ENCODE measurements at regions not wholly inside any gene's neighbourhood (a gene's known extent, or its start where the extent isn't known, plus 50 kb on each side); places are given as distances from the start of the nearest gene placed in this dataset.
A peak's percentile ranks its signal among the peaks of the same experiment; 100 is the strongest.

GRCh38 chr11:39374963-39375698 is 2084.3 kb downstream of the LRRC4C start:
- Histone ChIP-seq H4K20me1 (ENCODE audit: insufficient read depth, low read length) (no peaks in the 10 kb centered on the region), H2AFZ (ENCODE audit: low read depth, low read length) (no peak overlapping the region), H3K9me3 (ENCODE audit: insufficient read depth, low read depth, low read length) (no peaks in the 10 kb centered on the region), H3K36me3 (ENCODE audit: insufficient read depth, low read length) (no peaks in the 10 kb centered on the region), H3K4me2 (ENCODE audit: low read length) (no peak overlapping the region), H3K4me3 (ENCODE audit: insufficient read depth, low read depth, low read length) (no peak overlapping the region), H3K4me1 (ENCODE audit: insufficient read depth, low read length) (no peaks in the 10 kb centered on the region), H3K27ac (ENCODE audit: low read depth, low read length) (no peak overlapping the region), H3K27me3 (ENCODE audit: insufficient read depth, low read length) (no peaks in the 10 kb centered on the region), H3K9ac (ENCODE audit: low read length) (no peak overlapping the region), H3K79me2 (ENCODE audit: insufficient read depth, low read length) (no peaks in the 10 kb centered on the region)
- no peak for FAIRE-seq
- TF ChIP-seq EZH2 (IDR thresholded peaks at IDR 0.05; ENCODE audit: insufficient read depth, low read length) (no peak), CTCF (IDR thresholded peaks at IDR 0.05; ENCODE audit: insufficient read depth, low read depth, low read length) (peak; percentile 50)
- Mint-ChIP-seq H3K27me3 (ENCODE audit: low read depth, unreplicated experiment) (no peaks in the 10 kb centered on the region), H3K4me3 (ENCODE audit: unreplicated experiment) (no peak overlapping the region), H3K36me3 (ENCODE audit: low read depth, unreplicated experiment) (no peaks in the 10 kb centered on the region), H3K27ac (ENCODE audit: unreplicated experiment) (no peak overlapping the region), H3K4me1 (ENCODE audit: low read depth, unreplicated experiment) (no peaks in the 10 kb centered on the region), H3K9me3 (ENCODE audit: unreplicated experiment) (no peaks in the 10 kb centered on the region)
- DNase-seq (ENCODE audit: low read depth): no peak

- H2AFZ ChIP-seq (ENCODE audit: low read depth, low read length): no peak overlapping the region
- no peak overlapping the region for H3K27ac ChIP-seq (ENCODE audit: low read depth, low read length)
- H3K4me3 ChIP-seq (ENCODE audit: insufficient read depth, low read depth, low read length): no peak overlapping the region
- TF ChIP-seq EZH2 (IDR thresholded peaks at IDR 0.05; ENCODE audit: insufficient read depth, low read length) (no peak), CTCF (IDR thresholded peaks at IDR 0.05; ENCODE audit: insufficient read depth, low read depth, low read length) (no peak)
- no peaks in the 10 kb centered on the region for H3K36me3 ChIP-seq (ENCODE audit: insufficient read depth, low read length)
- Mint-ChIP-seq H3K36me3 (ENCODE audit: low read depth, unreplicated experiment) (no peaks in the 10 kb centered on the region), H3K9me3 (ENCODE audit: unreplicated experiment) (no peaks in the 10 kb centered on the region), H3K4me1 (ENCODE audit: low read depth, unreplicated experiment) (peaks cover 6% of the 10 kb centered on the region), H3K4me3 (ENCODE audit: unreplicated experiment) (no peak overlapping the region), H3K27ac (ENCODE audit: unreplicated experiment) (no peak overlapping the region), H3K27me3 (ENCODE audit: low read depth, unreplicated experiment) (no peaks in the 10 kb centered on the region)
- no peaks in the 10 kb centered on the region for H3K27me3 ChIP-seq (ENCODE audit: insufficient read depth, low read length)
- no peak overlapping the region for H3K4me2 ChIP-seq (ENCODE audit: low read length)
- DNase-seq (ENCODE audit: low read depth) (no peak), FAIRE-seq (no peak)
- H3K4me1 ChIP-seq (ENCODE audit: insufficient read depth, low read length): no peaks in the 10 kb centered on the region
- H3K9ac ChIP-seq (ENCODE audit: low read length): no peak overlapping the region
- H4K20me1 ChIP-seq (ENCODE audit: insufficient read depth, low read length): no peaks in the 10 kb centered on the region
- no peaks in the 10 kb centered on the region for H3K79me2 ChIP-seq (ENCODE audit: insufficient read depth, low read length)
- H3K9me3 ChIP-seq (ENCODE audit: insufficient read depth, low read depth, low read length): peaks cover 2% of the 10 kb centered on the region
Measured at GRCh38 chr11:39367534-39367933, 2091.9 kb downstream of the LRRC4C start.

GRCh38 chr11:39365809-39366436 is 2093.5 kb downstream of the LRRC4C start:
- Mint-ChIP-seq H3K36me3 (ENCODE audit: low read depth, unreplicated experiment) (no peaks in the 10 kb centered on the region), H3K4me1 (ENCODE audit: low read depth, unreplicated experiment) (peaks cover 6% of the 10 kb centered on the region), H3K27ac (ENCODE audit: unreplicated experiment) (no peak overlapping the region), H3K4me3 (ENCODE audit: unreplicated experiment) (no peak overlapping the region), H3K27me3 (ENCODE audit: low read depth, unreplicated experiment) (no peaks in the 10 kb centered on the region), H3K9me3 (ENCODE audit: unreplicated experiment) (no peaks in the 10 kb centered on the region)
- Histone ChIP-seq H3K79me2 (ENCODE audit: insufficient read depth, low read length) (no peaks in the 10 kb centered on the region), H3K27ac (ENCODE audit: low read depth, low read length) (no peak overlapping the region), H3K4me1 (ENCODE audit: insufficient read depth, low read length) (no peaks in the 10 kb centered on the region), H3K9me3 (ENCODE audit: insufficient read depth, low read depth, low read length) (peaks cover 2% of the 10 kb centered on the region), H3K36me3 (ENCODE audit: insufficient read depth, low read length) (no peaks in the 10 kb centered on the region), H3K4me2 (ENCODE audit: low read length) (peak overlapping the region; percentile 20), H3K9ac (ENCODE audit: low read length) (no peak overlapping the region), H3K27me3 (ENCODE audit: insufficient read depth, low read length) (no peaks in the 10 kb centered on the region), H4K20me1 (ENCODE audit: insufficient read depth, low read length) (no peaks in the 10 kb centered on the region), H2AFZ (ENCODE audit: low read depth, low read length) (no peak overlapping the region), H3K4me3 (ENCODE audit: insufficient read depth, low read depth, low read length) (no peak overlapping the region)
- DNase-seq (ENCODE audit: low read depth) (peak; percentile 60), FAIRE-seq (no peak)
- TF ChIP-seq CTCF (IDR thresholded peaks at IDR 0.05; ENCODE audit: insufficient read depth, low read depth, low read length) (peak; percentile 36), EZH2 (IDR thresholded peaks at IDR 0.05; ENCODE audit: insufficient read depth, low read length) (no peak)
